H9 (cell line): ENCODE measurements at regions not wholly inside any gene's neighbourhood (a gene's known extent, or its start where the extent isn't known, plus 50 kb on each side); places are given as distances from the start of the nearest gene placed in this dataset.

Source experiments
- DNase-seq: peaks from one replicate; pipeline ENCODE4 v3.0.0-alpha.2; 2017
- H2AFZ ChIP-seq: one replicate; pipeline ENCODE4 v1.6.1; 2013; ENCODE audit warnings: mild to moderate bottlenecking, low read length, control low read depth, moderate library complexity
- H2AK5ac ChIP-seq: 2 replicates; pipeline ENCODE4 v1.6.1; 2013; ENCODE audit warnings: low read length, control low read depth, mixed read lengths; ENCODE audit not compliant: insufficient read length
- H2BK120ac ChIP-seq: one replicate; pipeline ENCODE4 v1.6.1; 2013; ENCODE audit warnings: low read depth, mild to moderate bottlenecking, low read length, control low read depth, inconsistent platforms; ENCODE audit not compliant: poor library complexity, severe bottlenecking
- H2BK12ac ChIP-seq: 2 replicates; pipeline ENCODE4 v1.6.1; 2013; ENCODE audit warnings: low read length, control low read depth, mixed read lengths, low read depth; ENCODE audit not compliant: insufficient read length
- H2BK15ac ChIP-seq: 2 replicates; pipeline ENCODE4 v1.6.1; 2013; ENCODE audit warnings: low read depth, low read length, control low read depth
- H2BK20ac ChIP-seq: one replicate; pipeline ENCODE4 v1.6.1; 2013; ENCODE audit warnings: low read depth, mild to moderate bottlenecking, low read length, control low read depth, inconsistent platforms; ENCODE audit not compliant: poor library complexity, severe bottlenecking
- H2BK5ac ChIP-seq: 2 replicates; pipeline ENCODE4 v1.6.1; 2013; ENCODE audit warnings: low read length, control low read depth, mixed read lengths; ENCODE audit not compliant: insufficient read length
- H3K14ac ChIP-seq: 2 replicates; pipeline ENCODE4 v1.6.1; 2013; ENCODE audit warnings: low read length, control low read depth; ENCODE audit not compliant: insufficient read depth
- H3K18ac ChIP-seq: 2 replicates; pipeline ENCODE4 v1.6.1; 2013; ENCODE audit warnings: low read depth, mild to moderate bottlenecking, mixed read lengths, low read length, control low read depth; ENCODE audit not compliant: insufficient read length
- H3K23ac ChIP-seq: 2 replicates; pipeline ENCODE4 v1.6.1; 2013; ENCODE audit warnings: low read length, control low read depth, mixed read lengths, low read depth; ENCODE audit not compliant: insufficient read length
- H3K23me2 ChIP-seq: 2 replicates; pipeline ENCODE4 v1.6.1; 2013; ENCODE audit warnings: low read depth, mild to moderate bottlenecking, mixed read lengths, low read length, control low read depth; ENCODE audit not compliant: insufficient read length, poor library complexity, severe bottlenecking
- H3K27ac ChIP-seq: 2 replicates; pipeline ENCODE4 v1.5.1; 2013; ENCODE audit warnings: low read length, control low read depth, mixed read lengths, low read depth; ENCODE audit not compliant: insufficient read length
- H3K27me3 ChIP-seq: 2 replicates; pipeline ENCODE4 v1.6.1; 2013; ENCODE audit warnings: low read length, control low read depth, inconsistent platforms; ENCODE audit not compliant: insufficient read depth
- H3K4ac ChIP-seq: 2 replicates; pipeline ENCODE4 v1.6.1; 2013; ENCODE audit warnings: low read depth, mild to moderate bottlenecking, control low read depth, inconsistent platforms, low read length, moderate library complexity
- H3K4me1 ChIP-seq: 2 replicates; pipeline ENCODE4 v1.6.1; 2013; ENCODE audit warnings: low read length, control low read depth, inconsistent platforms; ENCODE audit not compliant: insufficient read depth
- H3K4me2 ChIP-seq: 2 replicates; pipeline ENCODE4 v1.6.1; 2013; ENCODE audit warnings: low read length, control low read depth, mixed read lengths; ENCODE audit not compliant: insufficient read length, insufficient read depth
- H3K56ac ChIP-seq: 2 replicates; pipeline ENCODE4 v1.6.1; 2013; ENCODE audit warnings: low read depth, mild to moderate bottlenecking, mixed read lengths, low read length, control low read depth; ENCODE audit not compliant: insufficient read length
- H3K79me1 ChIP-seq: 2 replicates; pipeline ENCODE4 v1.6.1; 2013; ENCODE audit warnings: low read depth, mild to moderate bottlenecking, moderate library complexity, low read length, control low read depth, inconsistent platforms; ENCODE audit not compliant: insufficient read depth, poor library complexity, severe bottlenecking
- H3K79me2 ChIP-seq: 2 replicates; pipeline ENCODE4 v1.6.1; 2013; ENCODE audit warnings: low read length, control low read depth, inconsistent platforms; ENCODE audit not compliant: insufficient read depth
- H3K9ac ChIP-seq: 2 replicates; pipeline ENCODE4 v1.6.1; 2013; ENCODE audit warnings: low read length, control low read depth, mixed read lengths; ENCODE audit not compliant: insufficient read length; ENCODE audit errors: extremely low read depth
- H3K9me3 ChIP-seq: one replicate; pipeline ENCODE4 v1.6.1; 2013; ENCODE audit warnings: low read depth, low read length, inconsistent platforms; ENCODE audit not compliant: control insufficient read depth
- H3T11ph ChIP-seq: one replicate; pipeline ENCODE4 v1.6.1; 2013; ENCODE audit warnings: mild to moderate bottlenecking, low read length, control low read depth, inconsistent platforms
- H4K20me1 ChIP-seq: one replicate; pipeline ENCODE4 v1.6.1; 2013; ENCODE audit not compliant: control insufficient read depth, insufficient read length, insufficient read depth
- H4K5ac ChIP-seq: 2 replicates; pipeline ENCODE4 v1.6.1; 2013; ENCODE audit warnings: low read depth, mild to moderate bottlenecking, mixed read lengths, low read length, control low read depth; ENCODE audit not compliant: insufficient read length
- H4K8ac ChIP-seq: replicated peaks from 2 replicates; pipeline ENCODE4 v1.6.1; 2013; ENCODE audit warnings: low read length, control low read depth, mixed read lengths, low read depth; ENCODE audit not compliant: insufficient read length
- H4K91ac ChIP-seq: 2 replicates; pipeline ENCODE4 v1.6.1; 2013; ENCODE audit warnings: low read depth, mild to moderate bottlenecking, moderate library complexity, mixed read lengths, low read length, control low read depth; ENCODE audit not compliant: insufficient read length
- H3K27ac Mint-ChIP-seq, 3 experiments: 2 replicates in 2 of 3; 3 replicates in 1 of 3; pipeline ENCODE4 v1.8.0; 2020 to 2021; ENCODE audit warnings: mixed read lengths in 3 of 3, mild to moderate bottlenecking in 1 of 3, moderate library complexity in 1 of 3
- H3K27me3 Mint-ChIP-seq: 2 replicates; pipeline ENCODE4 v1.8.0; 2021; ENCODE audit warnings: low read depth, mild to moderate bottlenecking, moderate library complexity, mixed read lengths
- H3K36me3 Mint-ChIP-seq, 3 experiments: 2 replicates in 2 of 3; 3 replicates in 1 of 3; pipeline ENCODE4 v1.8.0; 2020 to 2021; ENCODE audit warnings: low read depth in 3 of 3, mixed read lengths in 3 of 3; ENCODE audit not compliant: insufficient read depth in 1 of 3
- H3K4me1 Mint-ChIP-seq, 2 experiments: 2 replicates each; pipeline ENCODE4 v1.8.0; 2020; ENCODE audit warnings: mixed read lengths in 2 of 2
- H3K4me3 Mint-ChIP-seq, 2 experiments: 2 replicates in 1 of 2; 3 replicates in 1 of 2; pipeline ENCODE4 v1.8.0; 2020 to 2021; ENCODE audit warnings: mild to moderate bottlenecking in 2 of 2, mixed read lengths in 2 of 2, moderate library complexity in 1 of 2
- H3K9me3 Mint-ChIP-seq, 2 experiments: 2 replicates in 1 of 2; 3 replicates in 1 of 2; pipeline ENCODE4 v1.8.0; 2020; ENCODE audit warnings: mild to moderate bottlenecking in 2 of 2, mixed read lengths in 2 of 2, moderate library complexity in 1 of 2
- CTCF ChIP-seq: fragments of 200-600 bp; sonication (generic); conservative IDR thresholded peaks from 3 replicates; pipeline ENCODE4 v1.8.0; 2021; ENCODE audit warnings: antibody characterized with exemption, mild to moderate bottlenecking
- WGBS: extraction: QIAGEN DNeasy Blood & Tissue Kit; methylation state at CpG from one replicate; pipeline ENCODE4 v1.1.7; 2013; ENCODE audit warnings: missing lambda C conversion rate, low lambda C conversion rate, mixed read lengths; ENCODE audit not compliant: insufficient read length; ENCODE audit errors: extremely low coverage; 5-methylcytosine and 5-hydroxymethylcytosine counted together

GRCh38 chr4:131613824-131614216, 1535.3 kb upstream of the PCDH10 start:
- H3K14ac ChIP-seq = no peak overlapping the region
- H3K18ac ChIP-seq = no peak overlapping the region
- no peak overlapping the region for H3K56ac ChIP-seq
- H3K4ac ChIP-seq = no peak overlapping the region
- no peak overlapping the region for H3K23ac ChIP-seq
- no peaks in the 10 kb centered on the region for H3K79me1 ChIP-seq
- H3K4me3 Mint-ChIP-seq = no peak overlapping the region
- H3K4me1 Mint-ChIP-seq = no peaks in the 10 kb centered on the region
- H3K27ac Mint-ChIP-seq = no peak overlapping the region
- H3K27ac ChIP-seq = no peak overlapping the region
- H4K5ac ChIP-seq = no peak overlapping the region
- no peak overlapping the region for H4K8ac ChIP-seq
- no peaks in the 10 kb centered on the region for H3K27me3 Mint-ChIP-seq
- no peak for TF ChIP-seq CTCF
- no peaks in the 10 kb centered on the region for H3K79me2 ChIP-seq
- no peak overlapping the region for H2BK20ac ChIP-seq
- H4K20me1 ChIP-seq = no peaks in the 10 kb centered on the region
- H3K4me1 ChIP-seq = no peaks in the 10 kb centered on the region
- WGBS = no CpG with 5 or more reads among the region's 1 CpG
- DNase-seq = no peak
- no peak overlapping the region for H2AFZ ChIP-seq
- H2BK5ac ChIP-seq = no peak overlapping the region
- H3K23me2 ChIP-seq = no peaks in the 10 kb centered on the region
- no peak overlapping the region for H3K4me2 ChIP-seq
- no peak overlapping the region for H2BK15ac ChIP-seq
- no peaks in the 10 kb centered on the region for H3K9me3 ChIP-seq
- no peak overlapping the region for H3T11ph ChIP-seq
- H2BK12ac ChIP-seq = no peak overlapping the region
- no peaks in the 10 kb centered on the region for H3K36me3 Mint-ChIP-seq
- H4K91ac ChIP-seq = no peak overlapping the region
- H3K27me3 ChIP-seq = no peaks in the 10 kb centered on the region
- no peak overlapping the region for H2BK120ac ChIP-seq
- no peak overlapping the region for H2AK5ac ChIP-seq
- no peaks in the 10 kb centered on the region for H3K9me3 Mint-ChIP-seq
- no peak overlapping the region for H3K9ac ChIP-seq
